ENCODE measurements at regions not wholly inside any gene's neighbourhood (a gene's known extent, or its start where the extent isn't known, plus 50 kb on each side); places are given as distances from the start of the nearest gene placed in this dataset.

GRCh38 chr4:148757171-148757570 is 315.0 kb upstream of the NR3C2 start:
- no peak for DNase-seq (ENCODE audit: low read depth)
- no peak for TF ChIP-seq CTCF (IDR thresholded peaks at IDR 0.05; ENCODE audit: control insufficient read depth, extremely low read depth, insufficient read depth)
- no peak overlapping the region for H3K4me3 ChIP-seq (ENCODE audit: low read depth, low read length)

- DNase-seq (ENCODE audit: low read depth): no peak
- no peak overlapping the region for H3K4me3 ChIP-seq (ENCODE audit: low read depth, low read length)
- no peak for TF ChIP-seq CTCF (IDR thresholded peaks at IDR 0.05; ENCODE audit: control insufficient read depth, extremely low read depth, insufficient read depth)
Observed at GRCh38 chr4:148749403-148749802, 307.2 kb upstream of the NR3C2 start.

- TF ChIP-seq CTCF (IDR thresholded peaks at IDR 0.05; ENCODE audit: control insufficient read depth, extremely low read depth, insufficient read depth): no peak
Observed at GRCh38 chr4:148747721-148748268, 305.6 kb upstream of the NR3C2 start.

GRCh38 chr4:148740701-148741100 is 298.5 kb upstream of the NR3C2 start:
- TF ChIP-seq CTCF (IDR thresholded peaks at IDR 0.05; ENCODE audit: control insufficient read depth, extremely low read depth, insufficient read depth): no peak
- DNase-seq (ENCODE audit: low read depth): no peak
- H3K4me3 ChIP-seq (ENCODE audit: low read depth, low read length): no peak overlapping the region

More at GRCh38 chr4:148747721-148748268, 305.6 kb upstream of the NR3C2 start:
- DNase-seq (ENCODE audit: low read depth): no peak
- H3K4me3 ChIP-seq (ENCODE audit: low read depth, low read length): no peak overlapping the region

GRCh38 chr4:148737061-148737770 is 295.0 kb upstream of the NR3C2 start:
- no peak for TF ChIP-seq CTCF (IDR thresholded peaks at IDR 0.05; ENCODE audit: control insufficient read depth, extremely low read depth, insufficient read depth)
- H3K4me3 ChIP-seq (ENCODE audit: low read depth, low read length): no peak overlapping the region
- no peak for DNase-seq (ENCODE audit: low read depth)

GRCh38 chr4:148735432-148736155 is 293.4 kb upstream of the NR3C2 start:
- no peak for TF ChIP-seq CTCF (IDR thresholded peaks at IDR 0.05; ENCODE audit: control insufficient read depth, extremely low read depth, insufficient read depth)
- DNase-seq (ENCODE audit: low read depth): no peak
- H3K4me3 ChIP-seq (ENCODE audit: low read depth, low read length): no peak overlapping the region

All from LNCaP clone FGC (cell line).